Muscle layer of colon (tissue), 2 donors: ENCODE measurements at regions not wholly inside any gene's neighbourhood (a gene's known extent, or its start where the extent isn't known, plus 50 kb on each side); places are given as distances from the start of the nearest gene placed in this dataset.

Experiments
- H3K27ac ChIP-seq: one replicate; pipeline ENCODE4 v1.7.0; 2013; ENCODE audit warnings: low read depth, mild to moderate bottlenecking, low read length, moderate library complexity
- H3K27me3 ChIP-seq, 2 donors: one replicate each; pipeline ENCODE4 v1.7.0; 2013; ENCODE audit warnings: low read length in 2 of 2, mild to moderate bottlenecking in 2 of 2; ENCODE audit not compliant: insufficient read depth in 2 of 2, control insufficient read depth in 1 of 2
- H3K36me3 ChIP-seq: one replicate; pipeline ENCODE4 v1.7.0; 2013; ENCODE audit warnings: mild to moderate bottlenecking, low read length; ENCODE audit not compliant: insufficient read depth
- H3K4me1 ChIP-seq: one replicate; pipeline ENCODE4 v1.7.0; 2013; ENCODE audit warnings: mild to moderate bottlenecking, low read length; ENCODE audit not compliant: insufficient read depth
- H3K4me3 ChIP-seq, 2 donors: one replicate each; pipeline ENCODE4 v1.7.0; 2013; ENCODE audit warnings: low read length in 2 of 2, low read depth in 1 of 2, mild to moderate bottlenecking in 1 of 2, moderate library complexity in 1 of 2
- H3K9ac ChIP-seq: one replicate; pipeline ENCODE4 v1.7.0; 2013; ENCODE audit warnings: low read length
- H3K9me3 ChIP-seq: one replicate; pipeline ENCODE4 v1.7.0; 2013; ENCODE audit warnings: mild to moderate bottlenecking, low read length
- donor health status: abdominal sarcoma.
- donor health status: Adenocarcinoma of cecum.

DNA sequence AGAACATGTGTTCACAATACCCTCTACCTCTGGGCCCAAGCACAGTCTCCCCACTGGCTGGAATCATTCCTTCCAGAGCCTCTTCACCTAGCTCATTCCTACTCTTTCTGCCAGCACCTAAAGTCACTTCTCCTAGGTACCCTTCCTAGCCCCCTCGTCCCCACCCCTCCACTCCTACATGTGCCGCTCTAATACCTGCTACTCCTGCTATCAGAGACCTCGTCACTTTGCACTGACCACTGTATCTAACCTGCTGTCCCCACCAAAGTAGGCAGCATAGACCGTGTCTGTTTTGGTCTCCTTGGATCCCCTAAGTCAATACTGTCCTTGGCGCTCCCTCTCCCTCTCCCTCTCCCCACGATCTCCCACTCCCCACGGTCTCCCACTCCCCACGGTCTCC lies 53.2 kb upstream of the PKDCC start:
- Histone ChIP-seq H3K27me3 (no peaks in the 10 kb centered on the region), H3K36me3 (no peaks in the 10 kb centered on the region), H3K9me3 (no peaks in the 10 kb centered on the region), H3K4me3 (no peak overlapping the region), H3K4me1 (peaks cover 11% of the 10 kb centered on the region), H3K27ac (no peak overlapping the region), H3K9ac (no peak overlapping the region)

- peaks cover 11% of the 10 kb centered on the region for H3K4me1 ChIP-seq
- no peaks in the 10 kb centered on the region for H3K9me3 ChIP-seq
- H3K9ac ChIP-seq, result no peak overlapping the region
- H3K36me3 ChIP-seq, result no peaks in the 10 kb centered on the region
- no peaks in the 10 kb centered on the region for H3K27me3 ChIP-seq
- no peak overlapping the region for H3K27ac ChIP-seq
- H3K4me3 ChIP-seq, result no peak overlapping the region
Measured at GRCh38 chr2:41997561-41997960, 50.3 kb upstream of the PKDCC start.
